Cardiac muscle cell (in vitro differentiated cells and primary cell): ENCODE measurements at regions not wholly inside any gene's neighbourhood (a gene's known extent, or its start where the extent isn't known, plus 50 kb on each side); places are given as distances from the start of the nearest gene placed in this dataset.

Source experiments
- DNase-seq, 2 donors: peaks; one replicate each; pipeline versions ENCODE4 v3.0.0 to v3.0.0-alpha.2; 2010 to 2017; ENCODE audit warnings: low read depth in 1 of 2, low spot score in 1 of 2
- H3K27ac ChIP-seq: fragments of 200-600 bp; sonication (generic); 2 replicates; pipeline ENCODE4 v1.5.1; 2016
- H3K27me3 ChIP-seq: fragments of 200-600 bp; sonication (generic); 2 replicates; pipeline ENCODE4 v1.6.0; 2016; ENCODE audit warnings: control low read depth
- H3K36me3 ChIP-seq: fragments of 200-600 bp; sonication (generic); 2 replicates; pipeline ENCODE4 v1.5.1; 2016; ENCODE audit warnings: control low read depth
- H3K4me1 ChIP-seq: fragments of 200-600 bp; sonication (generic); 2 replicates; pipeline ENCODE4 v1.8.1; 2017; ENCODE audit warnings: low read depth, mild to moderate bottlenecking, mixed run types
- H3K4me3 ChIP-seq: fragments of 200-600 bp; sonication (generic); 2 replicates; pipeline ENCODE4 v1.5.1; 2016; ENCODE audit warnings: mild to moderate bottlenecking
- H3K9me3 ChIP-seq: fragments of 200-600 bp; sonication (generic); 2 replicates; pipeline ENCODE4 v1.5.1; 2017; ENCODE audit warnings: low read depth, mild to moderate bottlenecking, control low read depth
- TF ChIP-seq, protein P1 (sequence below): IDR thresholded peaks from 2 replicates; pipeline ENCODE4 v1.5.1; 2012; ENCODE audit warnings: low read depth, mild to moderate bottlenecking, low read length

GRCh38 chr20:33919653-33920052 lies 74.1 kb upstream of the RALY start:
- Histone ChIP-seq H3K27ac (no peak overlapping the region), H3K9me3 (no peaks in the 10 kb centered on the region), H3K27me3 (no peaks in the 10 kb centered on the region), H3K4me3 (no peak overlapping the region), H3K36me3 (no peaks in the 10 kb centered on the region), H3K4me1 (no peaks in the 10 kb centered on the region)
- DNase-seq = no peak
- TF ChIP-seq, protein P1, sequence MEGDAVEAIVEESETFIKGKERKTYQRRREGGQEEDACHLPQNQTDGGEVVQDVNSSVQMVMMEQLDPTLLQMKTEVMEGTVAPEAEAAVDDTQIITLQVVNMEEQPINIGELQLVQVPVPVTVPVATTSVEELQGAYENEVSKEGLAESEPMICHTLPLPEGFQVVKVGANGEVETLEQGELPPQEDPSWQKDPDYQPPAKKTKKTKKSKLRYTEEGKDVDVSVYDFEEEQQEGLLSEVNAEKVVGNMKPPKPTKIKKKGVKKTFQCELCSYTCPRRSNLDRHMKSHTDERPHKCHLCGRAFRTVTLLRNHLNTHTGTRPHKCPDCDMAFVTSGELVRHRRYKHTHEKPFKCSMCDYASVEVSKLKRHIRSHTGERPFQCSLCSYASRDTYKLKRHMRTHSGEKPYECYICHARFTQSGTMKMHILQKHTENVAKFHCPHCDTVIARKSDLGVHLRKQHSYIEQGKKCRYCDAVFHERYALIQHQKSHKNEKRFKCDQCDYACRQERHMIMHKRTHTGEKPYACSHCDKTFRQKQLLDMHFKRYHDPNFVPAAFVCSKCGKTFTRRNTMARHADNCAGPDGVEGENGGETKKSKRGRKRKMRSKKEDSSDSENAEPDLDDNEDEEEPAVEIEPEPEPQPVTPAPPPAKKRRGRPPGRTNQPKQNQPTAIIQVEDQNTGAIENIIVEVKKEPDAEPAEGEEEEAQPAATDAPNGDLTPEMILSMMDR = no peak

DNA sequence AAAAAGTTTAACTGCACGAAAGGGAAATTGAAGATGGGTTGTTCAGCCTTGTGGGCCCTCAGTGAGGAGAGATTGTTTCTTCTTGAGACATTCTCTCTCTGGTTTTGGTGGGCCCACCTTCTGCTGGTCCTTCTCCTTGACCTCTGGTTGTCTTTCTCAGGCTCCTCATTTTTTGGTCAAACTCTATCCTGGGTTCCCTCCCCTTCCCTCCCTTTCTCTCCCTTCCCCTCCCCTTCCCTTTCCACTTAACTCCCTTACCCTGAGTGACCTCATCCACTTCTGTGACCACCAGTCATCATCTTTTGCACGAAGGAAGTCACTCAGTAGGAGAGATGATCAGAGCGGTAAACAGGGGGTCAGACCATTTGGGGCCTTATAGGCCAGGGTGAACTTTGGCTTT lies 71.5 kb upstream of the RALY start:
- H3K27me3 ChIP-seq = no peaks in the 10 kb centered on the region

DNA sequence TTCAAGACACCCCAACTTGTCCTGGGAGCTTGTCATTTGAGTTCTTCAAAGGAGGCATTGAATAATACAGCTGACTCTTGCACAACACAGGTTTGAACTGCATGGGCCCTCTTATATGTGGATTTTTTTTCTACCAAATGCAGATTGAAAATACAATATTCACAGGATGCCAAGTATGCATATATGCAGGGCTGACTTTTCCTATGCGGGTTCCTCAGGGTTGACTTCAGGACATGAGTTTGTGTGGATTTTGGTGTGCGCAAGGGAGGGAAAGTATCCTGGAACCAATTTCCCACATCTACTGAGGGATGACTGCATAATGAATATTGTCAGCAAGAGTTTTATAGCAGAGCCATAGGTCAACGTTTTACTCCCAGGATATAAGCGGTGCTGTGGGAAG lies 70.0 kb upstream of the RALY start:
- TF ChIP-seq, protein P1 = no peak
- H3K4me1 ChIP-seq = no peaks in the 10 kb centered on the region

More for the DNA sequence above, 71.5 kb upstream of the RALY start:
- Histone ChIP-seq H3K36me3 (no peaks in the 10 kb centered on the region), H3K27ac (no peak overlapping the region), H3K4me3 (no peak overlapping the region), H3K9me3 (no peaks in the 10 kb centered on the region), H3K4me1 (no peaks in the 10 kb centered on the region)
- TF ChIP-seq, protein P1 = no peak
- DNase-seq = no peak

GRCh38 chr20:33925867-33926266 lies 67.8 kb upstream of the RALY start:
- Histone ChIP-seq H3K9me3 (no peaks in the 10 kb centered on the region), H3K27ac (no peak overlapping the region), H3K4me1 (no peaks in the 10 kb centered on the region), H3K36me3 (no peaks in the 10 kb centered on the region), H3K27me3 (no peaks in the 10 kb centered on the region), H3K4me3 (no peak overlapping the region)
- DNase-seq = no peak
- TF ChIP-seq, protein P1 = no peak

More for the DNA sequence above, 70.0 kb upstream of the RALY start:
- no peak for DNase-seq
- no peaks in the 10 kb centered on the region for H3K9me3 ChIP-seq
- H3K27ac ChIP-seq = no peak overlapping the region
- no peaks in the 10 kb centered on the region for H3K36me3 ChIP-seq
- H3K27me3 ChIP-seq = no peaks in the 10 kb centered on the region
- H3K4me3 ChIP-seq = no peak overlapping the region

- Histone ChIP-seq H3K27me3 (no peaks in the 10 kb centered on the region), H3K4me3 (no peak overlapping the region), H3K27ac (no peak overlapping the region), H3K9me3 (no peaks in the 10 kb centered on the region), H3K36me3 (no peaks in the 10 kb centered on the region), H3K4me1 (no peaks in the 10 kb centered on the region)
- TF ChIP-seq, protein P1 = no peak
- no peak for DNase-seq
Measured at GRCh38 chr20:33926425-33926824, 67.3 kb upstream of the RALY start.

GRCh38 chr20:33927724-33928123 lies 66.0 kb upstream of the RALY start:
- DNase-seq = no peak
- H3K27me3 ChIP-seq = no peaks in the 10 kb centered on the region
- H3K4me3 ChIP-seq = no peak overlapping the region
- TF ChIP-seq, protein P1 = no peak
- no peaks in the 10 kb centered on the region for H3K9me3 ChIP-seq
- H3K27ac ChIP-seq = no peak overlapping the region
- H3K4me1 ChIP-seq = no peaks in the 10 kb centered on the region
- H3K36me3 ChIP-seq = no peaks in the 10 kb centered on the region
